SK-N-SH treated with all-trans-retinoic acid at 6 μM for 48 hours (cell line): ENCODE measurements at regions not wholly inside any gene's neighbourhood (a gene's known extent, or its start where the extent isn't known, plus 50 kb on each side); places are given as distances from the start of the nearest gene placed in this dataset.

Experiments used
- ATAC-seq: fragments of 200-7000 bp; cut with Tn5 transposase; 3 replicates; pipeline ENCODE4 v1.9.1; 2020; ENCODE audit warnings: mild to moderate bottlenecking, moderate library complexity
- ARNTL ChIP-seq: fragments of 450-650 bp; formaldehyde crosslinking; IDR thresholded peaks from 2 replicates; pipeline ENCODE4 v1.5.0; 2020; ENCODE audit warnings: low read depth, mild to moderate bottlenecking, moderate library complexity, borderline replicate concordance
- CREB5 ChIP-seq: fragments of 250-450 bp; sonication (Bioruptor Pico); IDR thresholded peaks from 2 replicates; pipeline ENCODE4 v1.5.1; 2020; ENCODE audit warnings: low read depth, mild to moderate bottlenecking, moderate library complexity
- CSRNP3 ChIP-seq: fragments of 250-450 bp; sonication (Bioruptor Pico); IDR thresholded peaks from 2 replicates; pipeline ENCODE4 v1.5.1; 2021; ENCODE audit warnings: mild to moderate bottlenecking, moderate library complexity
- ISL1 ChIP-seq: fragments of 250-450 bp; sonication (Bioruptor Pico); IDR thresholded peaks from 2 replicates; pipeline ENCODE4 v2.1.2; 2022; ENCODE audit warnings: mild to moderate bottlenecking, moderate library complexity
- OSR1 ChIP-seq: fragments of 250-450 bp; sonication (Bioruptor Pico); IDR thresholded peaks from 2 replicates; pipeline ENCODE4 v1.8.0; 2022; ENCODE audit warnings: moderate library complexity, mild to moderate bottlenecking, inconsistent platforms
- POU6F1 ChIP-seq: fragments of 250-450 bp; sonication (Bioruptor Pico); IDR thresholded peaks from 2 replicates; pipeline ENCODE4 v1.8.0; 2021; ENCODE audit warnings: low read depth, mild to moderate bottlenecking, moderate library complexity, borderline replicate concordance
- PPARA ChIP-seq: fragments of 250-450 bp; sonication (Bioruptor Pico); IDR thresholded peaks from 2 replicates; pipeline ENCODE4 v1.5.0; 2020; ENCODE audit warnings: mild to moderate bottlenecking, borderline replicate concordance
- RARB ChIP-seq: fragments of 250-450 bp; sonication (Bioruptor Pico); IDR thresholded peaks from 2 replicates; pipeline ENCODE4 v1.8.0; 2021; ENCODE audit warnings: mild to moderate bottlenecking, moderate library complexity
- SNAI2 ChIP-seq: fragments of 250-450 bp; sonication (Bioruptor Pico); IDR thresholded peaks from 2 replicates; pipeline ENCODE4 v1.5.0; 2020; ENCODE audit warnings: mild to moderate bottlenecking, moderate library complexity
- TCF4 ChIP-seq: fragments of 250-450 bp; sonication (Bioruptor Pico); IDR thresholded peaks from 2 replicates; pipeline ENCODE4 v1.8.0; 2021; ENCODE audit warnings: mild to moderate bottlenecking, moderate library complexity, borderline replicate concordance
- TOX ChIP-seq: fragments of 250-450 bp; sonication (Bioruptor Pico); IDR thresholded peaks from 2 replicates; pipeline ENCODE4 v1.8.0; 2021; ENCODE audit warnings: mild to moderate bottlenecking, moderate library complexity, borderline replicate concordance
- TSHZ2 ChIP-seq: fragments of 250-450 bp; sonication (Bioruptor Pico); IDR thresholded peaks from 2 replicates; pipeline ENCODE4 v1.5.0; 2020; ENCODE audit warnings: mild to moderate bottlenecking, moderate library complexity
- ZNF565 ChIP-seq: fragments of 450-650 bp; formaldehyde crosslinking; conservative IDR thresholded peaks from 2 replicates; pipeline ENCODE4 v1.5.0; 2020; ENCODE audit warnings: low read depth, mild to moderate bottlenecking, moderate library complexity
- ZNF70 ChIP-seq: fragments of 450-650 bp; formaldehyde crosslinking; IDR thresholded peaks from 2 replicates; pipeline ENCODE4 v1.5.0; 2020; ENCODE audit warnings: mild to moderate bottlenecking, moderate library complexity
- ZNF8 ChIP-seq: fragments of 450-650 bp; formaldehyde crosslinking; IDR thresholded peaks from 2 replicates; pipeline ENCODE4 v1.5.0; 2020; ENCODE audit warnings: mild to moderate bottlenecking, moderate library complexity

- ATAC-seq: no peak
- no peak for TF ChIP-seq TOX (CRISPR knock-in tag)
- TF ChIP-seq CSRNP3 (CRISPR knock-in tag): no peak
- no peak for TF ChIP-seq ISL1 (CRISPR knock-in tag)
- no peak for TF ChIP-seq ARNTL (CRISPR knock-in tag)
- no peak for TF ChIP-seq CREB5
- no peak for TF ChIP-seq OSR1 (CRISPR knock-in tag)
- no peak for TF ChIP-seq POU6F1 (CRISPR knock-in tag)
- no peak for TF ChIP-seq PPARA (CRISPR knock-in tag)
Measured at GRCh38 chr2:17323697-17324096, 194.5 kb downstream of the RAD51AP2 start.

- ATAC-seq: no peak
- TF ChIP-seq CREB5 (no peak), ZNF8 (CRISPR knock-in tag) (no peak), ZNF70 (CRISPR knock-in tag) (no peak)
- TF ChIP-seq, all 23 proteins: peak for 0
Measured at GRCh38 chr2:17322461-17322860, 195.8 kb downstream of the RAD51AP2 start.

- no peak for TF ChIP-seq SNAI2 (CRISPR knock-in tag)
- no peak for TF ChIP-seq CSRNP3 (CRISPR knock-in tag)
- no peak for TF ChIP-seq CREB5
- TF ChIP-seq TCF4 (CRISPR knock-in tag): no peak
- TF ChIP-seq ZNF565: no peak
- TF ChIP-seq PPARA (CRISPR knock-in tag): no peak
- no peak for TF ChIP-seq TSHZ2
- no peak for TF ChIP-seq ZNF70 (CRISPR knock-in tag)
- TF ChIP-seq POU6F1 (CRISPR knock-in tag): no peak
- no peak for TF ChIP-seq RARB (CRISPR knock-in tag)
- no peak for ATAC-seq
Measured at GRCh38 chr2:17319090-17319489, 199.2 kb downstream of the RAD51AP2 start.
